ENCODE measurements at regions not wholly inside any gene's neighbourhood (a gene's known extent, or its start where the extent isn't known, plus 50 kb on each side); places are given as distances from the start of the nearest gene placed in this dataset.
"Not testable (repeated sequence)": the region's sequence is repeated elsewhere in the genome, so short reads cannot be mapped to it uniquely, and the experiment has no call there.

DNA sequence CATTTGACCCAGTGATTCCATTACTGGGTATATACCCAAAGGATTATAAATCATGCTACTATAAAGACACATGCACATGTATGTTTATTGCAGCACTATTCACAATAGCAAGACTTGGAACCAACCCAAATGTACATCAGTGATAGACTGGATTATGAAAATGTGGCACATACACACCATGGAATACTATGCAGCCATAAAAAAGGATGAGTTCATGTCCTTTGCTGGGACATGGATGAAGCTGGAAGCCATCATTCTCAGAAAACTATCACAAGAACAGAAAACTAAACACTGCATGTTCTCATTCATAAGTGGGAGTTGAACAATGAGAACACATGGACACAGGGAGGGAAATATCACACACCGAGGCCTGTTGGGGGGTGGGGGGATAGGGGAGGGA is 152.5 kb downstream of the MSN start:
- H3K9me3 Mint-ChIP-seq, DNase-seq, H3K27me3 Mint-ChIP-seq, H3K27ac Mint-ChIP-seq, H3K4me3 Mint-ChIP-seq, H3K4me1 Mint-ChIP-seq, H3K36me3 Mint-ChIP-seq: not testable (repeated sequence)

DNA sequence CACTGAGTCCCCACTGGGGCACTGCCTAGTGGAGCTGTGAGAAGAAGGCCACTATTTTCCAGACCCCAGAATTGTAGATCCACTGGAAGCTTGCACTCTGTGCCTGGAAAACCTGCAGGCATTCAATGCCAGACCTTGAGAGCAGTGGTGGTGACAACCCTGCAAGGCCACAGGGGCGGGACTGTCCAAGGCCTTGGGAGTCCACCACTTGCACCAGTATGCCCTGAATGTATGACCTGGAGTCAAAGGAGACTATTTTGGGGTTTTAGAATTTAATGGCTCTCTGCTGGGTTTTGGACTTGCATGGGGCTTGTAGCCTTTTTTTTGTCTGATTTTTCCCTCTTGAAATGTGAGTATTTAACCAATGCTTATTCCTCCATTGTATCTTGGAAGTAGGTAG is 145.8 kb downstream of the MSN start:
- no peak overlapping the region for H3K27ac Mint-ChIP-seq
- no peaks in the 10 kb centered on the region for H3K4me1 Mint-ChIP-seq
- no peaks in the 10 kb centered on the region for H3K27me3 Mint-ChIP-seq
- no peak overlapping the region for H3K4me3 Mint-ChIP-seq
- no peak for DNase-seq
- peaks cover 3% of the 10 kb centered on the region for H3K36me3 Mint-ChIP-seq
- peaks cover 6% of the 10 kb centered on the region for H3K9me3 Mint-ChIP-seq

DNA sequence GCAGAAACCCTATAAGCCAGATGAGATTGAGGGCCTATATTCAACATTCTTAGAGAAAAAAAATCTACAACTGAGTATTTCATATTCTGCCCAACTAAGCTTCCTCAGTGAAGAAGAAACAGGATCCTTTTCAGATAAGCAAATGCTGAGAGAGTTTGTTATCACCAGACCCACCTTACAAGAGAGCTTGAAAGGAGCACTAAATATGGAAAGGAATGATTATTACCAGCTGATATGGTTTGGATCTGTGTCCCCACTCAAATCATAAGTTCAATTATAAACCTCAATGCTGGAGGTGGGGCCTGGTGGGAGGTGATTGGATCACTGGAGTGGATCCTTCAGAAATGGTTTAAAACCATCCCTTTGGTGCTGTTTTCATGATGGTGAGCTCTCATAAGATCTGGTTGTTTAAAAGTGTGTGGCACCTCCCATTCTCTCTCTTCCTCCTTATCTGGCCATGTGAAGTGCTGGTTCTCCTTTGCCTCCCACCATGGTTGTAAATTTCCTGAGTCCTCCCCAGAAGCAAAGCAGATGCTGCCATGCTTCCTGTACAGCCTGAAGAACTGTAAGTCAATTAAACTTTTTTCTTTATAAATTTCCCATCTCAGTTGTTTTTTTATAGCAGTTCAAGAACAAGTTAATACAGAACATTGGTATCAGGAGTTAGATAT is 144.2 kb downstream of the MSN start:
- Mint-ChIP-seq H3K4me1 (no peaks in the 10 kb centered on the region), H3K27me3 (no peaks in the 10 kb centered on the region), H3K36me3 (peaks cover 3% of the 10 kb centered on the region), H3K27ac (no peak overlapping the region), H3K9me3 (peaks cover 6% of the 10 kb centered on the region), H3K4me3 (no peak overlapping the region)
- DNase-seq = no peak

All from activated naive CD8-positive, alpha-beta T cell treated with anti-CD3 and anti-CD28 coated beads for 36 hours (primary cell).